ENCODE measurements at regions not wholly inside any gene's neighbourhood (a gene's known extent, or its start where the extent isn't known, plus 50 kb on each side); places are given as distances from the start of the nearest gene placed in this dataset.

DNA sequence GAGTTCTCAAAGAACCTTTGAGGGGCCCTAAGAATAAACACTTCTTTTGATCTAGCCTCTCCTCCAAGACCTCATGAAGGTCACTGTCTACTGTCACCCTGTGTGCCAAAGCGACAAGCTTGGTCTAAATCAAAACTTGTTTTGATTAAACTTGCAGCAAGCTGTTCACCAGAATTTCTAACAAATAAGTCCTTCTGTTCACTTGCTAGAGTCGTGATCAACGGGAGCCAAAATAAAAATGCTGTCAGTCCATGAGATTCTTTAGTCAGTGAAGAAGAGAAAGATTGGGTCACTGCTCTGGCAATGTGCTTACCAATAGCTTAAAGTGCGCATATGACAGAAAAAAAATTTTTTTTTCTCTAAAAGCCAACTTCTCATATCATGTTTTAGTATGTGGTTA, 53.9 kb upstream of the GALNT5 start:
- TF ChIP-seq ETV6 (conservative IDR thresholded peaks at IDR 0.05 in 1 of 2, IDR thresholded peaks at IDR 0.05 in 1 of 2; ENCODE audit: borderline replicate concordance in 1 of 2, low read depth in 1 of 2), result no peak
- no peak for TF ChIP-seq FOXM1 (IDR thresholded peaks at IDR 0.05; ENCODE audit: low read depth, low read length)
- TF ChIP-seq, protein P1, sequence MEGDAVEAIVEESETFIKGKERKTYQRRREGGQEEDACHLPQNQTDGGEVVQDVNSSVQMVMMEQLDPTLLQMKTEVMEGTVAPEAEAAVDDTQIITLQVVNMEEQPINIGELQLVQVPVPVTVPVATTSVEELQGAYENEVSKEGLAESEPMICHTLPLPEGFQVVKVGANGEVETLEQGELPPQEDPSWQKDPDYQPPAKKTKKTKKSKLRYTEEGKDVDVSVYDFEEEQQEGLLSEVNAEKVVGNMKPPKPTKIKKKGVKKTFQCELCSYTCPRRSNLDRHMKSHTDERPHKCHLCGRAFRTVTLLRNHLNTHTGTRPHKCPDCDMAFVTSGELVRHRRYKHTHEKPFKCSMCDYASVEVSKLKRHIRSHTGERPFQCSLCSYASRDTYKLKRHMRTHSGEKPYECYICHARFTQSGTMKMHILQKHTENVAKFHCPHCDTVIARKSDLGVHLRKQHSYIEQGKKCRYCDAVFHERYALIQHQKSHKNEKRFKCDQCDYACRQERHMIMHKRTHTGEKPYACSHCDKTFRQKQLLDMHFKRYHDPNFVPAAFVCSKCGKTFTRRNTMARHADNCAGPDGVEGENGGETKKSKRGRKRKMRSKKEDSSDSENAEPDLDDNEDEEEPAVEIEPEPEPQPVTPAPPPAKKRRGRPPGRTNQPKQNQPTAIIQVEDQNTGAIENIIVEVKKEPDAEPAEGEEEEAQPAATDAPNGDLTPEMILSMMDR (IDR thresholded peaks at IDR 0.05 in 2 of 3, conservative IDR thresholded peaks at IDR 0.05 in 1 of 3; ENCODE audit: control insufficient read depth in 2 of 3, extremely low read depth in 1 of 3, insufficient read depth in 1 of 3, low read depth in 3 of 3, low read length in 3 of 3), result no peak
- TF ChIP-seq EP300 (IDR thresholded peaks at IDR 0.05; ENCODE audit: borderline replicate concordance in 1 of 2, control insufficient read depth in 1 of 2, low read depth in 2 of 2, low read length in 2 of 2), result no peak
- TF ChIP-seq NKRF (conservative IDR thresholded peaks at IDR 0.05), result no peak
- TF ChIP-seq RFX5 (IDR thresholded peaks at IDR 0.05; ENCODE audit: low read depth, low read length), result no peak
- TF ChIP-seq ESRRA (IDR thresholded peaks at IDR 0.05; ENCODE audit: low read length), result no peak
- TF ChIP-seq, protein P2, sequence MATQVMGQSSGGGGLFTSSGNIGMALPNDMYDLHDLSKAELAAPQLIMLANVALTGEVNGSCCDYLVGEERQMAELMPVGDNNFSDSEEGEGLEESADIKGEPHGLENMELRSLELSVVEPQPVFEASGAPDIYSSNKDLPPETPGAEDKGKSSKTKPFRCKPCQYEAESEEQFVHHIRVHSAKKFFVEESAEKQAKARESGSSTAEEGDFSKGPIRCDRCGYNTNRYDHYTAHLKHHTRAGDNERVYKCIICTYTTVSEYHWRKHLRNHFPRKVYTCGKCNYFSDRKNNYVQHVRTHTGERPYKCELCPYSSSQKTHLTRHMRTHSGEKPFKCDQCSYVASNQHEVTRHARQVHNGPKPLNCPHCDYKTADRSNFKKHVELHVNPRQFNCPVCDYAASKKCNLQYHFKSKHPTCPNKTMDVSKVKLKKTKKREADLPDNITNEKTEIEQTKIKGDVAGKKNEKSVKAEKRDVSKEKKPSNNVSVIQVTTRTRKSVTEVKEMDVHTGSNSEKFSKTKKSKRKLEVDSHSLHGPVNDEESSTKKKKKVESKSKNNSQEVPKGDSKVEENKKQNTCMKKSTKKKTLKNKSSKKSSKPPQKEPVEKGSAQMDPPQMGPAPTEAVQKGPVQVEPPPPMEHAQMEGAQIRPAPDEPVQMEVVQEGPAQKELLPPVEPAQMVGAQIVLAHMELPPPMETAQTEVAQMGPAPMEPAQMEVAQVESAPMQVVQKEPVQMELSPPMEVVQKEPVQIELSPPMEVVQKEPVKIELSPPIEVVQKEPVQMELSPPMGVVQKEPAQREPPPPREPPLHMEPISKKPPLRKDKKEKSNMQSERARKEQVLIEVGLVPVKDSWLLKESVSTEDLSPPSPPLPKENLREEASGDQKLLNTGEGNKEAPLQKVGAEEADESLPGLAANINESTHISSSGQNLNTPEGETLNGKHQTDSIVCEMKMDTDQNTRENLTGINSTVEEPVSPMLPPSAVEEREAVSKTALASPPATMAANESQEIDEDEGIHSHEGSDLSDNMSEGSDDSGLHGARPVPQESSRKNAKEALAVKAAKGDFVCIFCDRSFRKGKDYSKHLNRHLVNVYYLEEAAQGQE (IDR thresholded peaks at IDR 0.05; ENCODE audit: low read depth, low read length), result no peak
- TF ChIP-seq MYC (IDR thresholded peaks at IDR 0.05; ENCODE audit: insufficient read depth, insufficient read length, insufficient replicate concordance, low read length, severe bottlenecking), result no peak
- no peak for TF ChIP-seq JUND (IDR thresholded peaks at IDR 0.05; ENCODE audit: low read depth, low read length)
- TF ChIP-seq POLR2A (IDR thresholded peaks at IDR 0.05; ENCODE audit: low read depth, low read length), result no peak
- no peak for TF ChIP-seq TARDBP (IDR thresholded peaks at IDR 0.05; ENCODE audit: borderline replicate concordance)
